Stimulated activated CD8-positive, alpha-beta memory T cell treated with anti-CD3 and anti-CD28 coated beads, Interleukin-4, amount 100 ng/mL, for 48 hours (primary cell): ENCODE measurements at regions not wholly inside any gene's neighbourhood (a gene's known extent, or its start where the extent isn't known, plus 50 kb on each side); places are given as distances from the start of the nearest gene placed in this dataset.

Source experiments
- DNase-seq: peaks from one replicate; pipeline ENCODE4 v3.0.0-alpha.2; 2020

- no peak for DNase-seq
These were observed 92.7 kb downstream of the GADD45G start for GRCh38 chr9:89697553-89697952.

- no peak for DNase-seq
These were observed 93.7 kb downstream of the GADD45G start for GRCh38 chr9:89698411-89699005.

- DNase-seq = no peak
These were observed 94.8 kb downstream of the GADD45G start for GRCh38 chr9:89699646-89700045.

- peak; percentile 77 for DNase-seq
These were observed 96.5 kb downstream of the GADD45G start for GRCh38 chr9:89701221-89701798.

- DNase-seq = no peak
These were observed 97.6 kb downstream of the GADD45G start for GRCh38 chr9:89702401-89702800.

- no peak for DNase-seq
These were observed 100.8 kb downstream of the GADD45G start for GRCh38 chr9:89705651-89706050.

- DNase-seq = no peak
These were observed 101.3 kb downstream of the GADD45G start for GRCh38 chr9:89706086-89706485.

- DNase-seq = no peak
These were observed 101.9 kb downstream of the GADD45G start for GRCh38 chr9:89706731-89707191.

- no peak for DNase-seq
These were observed 105.9 kb downstream of the GADD45G start for GRCh38 chr9:89710697-89711096.

GRCh38 chr9:89711866-89712265 lies 107.1 kb downstream of the GADD45G start:
- no peak for DNase-seq

- no peak for DNase-seq
These were observed 107.5 kb downstream of the GADD45G start for GRCh38 chr9:89712283-89712682.

GRCh38 chr9:89714321-89714720 lies 109.5 kb downstream of the GADD45G start:
- DNase-seq = no peak

- no peak for DNase-seq
These were observed 110.6 kb downstream of the GADD45G start for GRCh38 chr9:89715318-89715858.

GRCh38 chr9:89715881-89716280 lies 111.1 kb downstream of the GADD45G start:
- no peak for DNase-seq

- DNase-seq = no peak
These were observed 111.7 kb downstream of the GADD45G start for GRCh38 chr9:89716559-89716958.

GRCh38 chr9:89718176-89718575 lies 113.4 kb downstream of the GADD45G start:
- no peak for DNase-seq

GRCh38 chr9:89718651-89719050 lies 113.8 kb downstream of the GADD45G start:
- no peak for DNase-seq

- DNase-seq = no peak
These were observed 114.4 kb downstream of the GADD45G start for GRCh38 chr9:89719202-89719601.

GRCh38 chr9:89720696-89721175 lies 115.9 kb downstream of the GADD45G start:
- DNase-seq = no peak

GRCh38 chr9:89721176-89721700 lies 116.4 kb downstream of the GADD45G start:
- DNase-seq = no peak

- DNase-seq = no peak
These were observed 117.2 kb downstream of the GADD45G start for GRCh38 chr9:89721971-89722530.

- DNase-seq = no peak
These were observed 117.9 kb downstream of the GADD45G start for GRCh38 chr9:89722712-89723111.

- DNase-seq = no peak
These were observed 118.8 kb downstream of the GADD45G start for GRCh38 chr9:89723469-89724100.
